ENCODE measurements at regions not wholly inside any gene's neighbourhood (a gene's known extent, or its start where the extent isn't known, plus 50 kb on each side); places are given as distances from the start of the nearest gene placed in this dataset.
"Not testable (repeated sequence)": the region's sequence is repeated elsewhere in the genome, so short reads cannot be mapped to it uniquely, and the experiment has no call there.

DNA sequence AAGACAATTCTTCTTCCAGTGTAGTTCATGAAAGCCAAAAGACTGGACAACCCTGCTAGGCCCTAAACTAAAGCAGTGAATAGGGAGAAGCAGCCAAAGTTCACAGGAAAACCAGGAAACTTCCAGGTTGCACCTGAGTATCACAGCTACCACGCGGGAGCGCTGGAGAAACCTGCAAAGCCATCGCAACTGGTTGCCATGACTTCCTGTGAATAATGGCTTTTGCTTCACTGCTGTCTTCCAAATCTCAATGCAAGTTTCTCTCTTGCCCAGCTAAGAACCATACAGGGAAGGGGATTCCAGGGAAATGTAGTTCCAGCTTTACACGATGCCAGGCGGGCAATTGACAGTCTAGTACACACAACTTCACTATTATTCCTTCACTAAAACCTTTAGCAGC is 114.1 kb downstream of the GXYLT1 start:
- no peak for DNase-seq
- Mint-ChIP-seq H3K4me1 (no peaks in the 10 kb centered on the region), H3K9me3 (no peaks in the 10 kb centered on the region), H3K36me3 (ENCODE audit: low read depth) (no peaks in the 10 kb centered on the region), H3K4me3 (no peak overlapping the region), H3K27ac (no peak overlapping the region), H3K27me3 (peaks cover 2% of the 10 kb centered on the region)
- intact Hi-C loops (cut with micrococcal nuclease), result no loop called here

DNA sequence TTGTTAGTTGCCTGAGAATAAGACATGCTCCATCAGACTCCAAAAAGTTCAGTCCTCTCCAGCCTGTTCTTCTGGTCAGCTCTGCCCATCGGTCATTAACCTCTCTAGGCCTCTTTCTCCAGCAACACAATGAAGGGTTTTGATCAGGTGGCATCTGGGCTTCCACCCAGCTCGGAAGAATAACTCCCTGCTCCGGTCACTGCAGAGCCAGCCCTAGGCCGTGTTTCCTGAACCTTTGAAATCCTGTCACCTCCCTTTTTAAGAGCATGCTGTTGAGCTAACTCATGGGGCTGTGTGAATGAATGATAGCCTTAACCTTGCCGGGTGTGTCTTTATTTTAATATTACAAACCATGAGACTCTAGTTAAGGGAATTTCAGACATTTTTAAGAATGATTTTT is 117.1 kb downstream of the GXYLT1 start:
- no peak for DNase-seq
- Mint-ChIP-seq H3K27me3 (no peaks in the 10 kb centered on the region), H3K27ac (no peak overlapping the region), H3K36me3 (ENCODE audit: low read depth) (no peaks in the 10 kb centered on the region), H3K9me3 (no peaks in the 10 kb centered on the region), H3K4me3 (no peak overlapping the region), H3K4me1 (peaks cover 3% of the 10 kb centered on the region)
- intact Hi-C loops (cut with micrococcal nuclease), result no loop called here

DNA sequence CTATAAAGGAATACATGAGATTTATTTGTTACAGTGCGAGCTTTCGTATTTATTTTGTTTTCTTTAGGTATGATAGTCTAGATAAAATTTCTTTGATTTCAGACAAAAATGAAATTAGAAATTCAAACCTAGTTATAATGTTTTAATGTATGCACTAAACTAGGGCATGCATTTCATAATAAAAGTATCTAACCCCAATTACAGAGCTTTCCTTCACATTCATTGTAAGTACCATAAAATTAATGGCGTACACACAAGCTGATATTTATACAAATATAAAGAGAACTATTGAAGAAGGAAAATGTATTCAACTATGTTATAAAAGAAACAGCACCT is 120.2 kb downstream of the GXYLT1 start:
- no peak overlapping the region for H3K27ac Mint-ChIP-seq
- peak overlapping the region; percentile 59 for H3K4me3 Mint-ChIP-seq
- no peaks in the 10 kb centered on the region for H3K27me3 Mint-ChIP-seq
- no peaks in the 10 kb centered on the region for H3K9me3 Mint-ChIP-seq
- no peaks in the 10 kb centered on the region for H3K36me3 Mint-ChIP-seq (ENCODE audit: low read depth)
- DNase-seq, result no peak
- H3K4me1 Mint-ChIP-seq, result peaks cover 3% of the 10 kb centered on the region
- intact Hi-C loops (cut with micrococcal nuclease), result loop anchor here (5.0 kb wide), 2 partner anchors 762 to 1077 kb away; no protein-coding TSS in a partner anchor

DNA sequence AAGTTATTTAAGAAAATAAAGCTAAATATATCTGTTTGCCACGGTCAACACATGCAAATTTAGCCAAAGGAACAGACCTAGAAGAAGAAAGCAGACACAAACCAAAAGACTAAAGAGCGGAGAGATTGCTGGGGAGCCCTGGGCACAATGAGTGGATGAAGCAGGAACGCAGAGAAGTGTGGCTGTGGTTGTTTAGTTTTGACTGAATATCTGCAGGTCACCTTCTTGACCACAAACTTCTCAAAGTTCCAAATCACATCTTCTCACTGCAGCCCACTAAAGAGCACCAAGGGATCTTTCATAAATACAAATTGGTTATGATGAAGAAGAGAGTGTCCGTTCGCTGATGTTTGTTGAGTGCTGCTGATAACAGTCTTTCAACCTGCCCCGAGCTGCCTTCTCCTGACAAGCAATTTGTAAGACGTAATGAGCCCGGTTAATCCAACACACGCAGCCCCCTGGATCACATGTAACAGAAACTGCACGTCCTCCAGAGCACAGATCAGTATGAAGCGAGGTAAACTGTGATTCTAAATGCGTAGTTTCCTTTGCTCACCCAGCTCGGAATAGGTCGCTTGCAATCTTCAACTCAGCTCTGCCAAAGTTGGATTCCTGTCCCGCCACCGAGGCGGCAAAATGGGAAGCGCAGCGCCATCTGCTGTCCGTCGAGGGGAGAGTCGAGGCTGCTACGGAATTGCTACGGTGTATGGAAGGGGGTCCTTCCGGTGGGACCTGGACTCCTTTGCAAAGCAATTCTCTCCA is 120.8 kb downstream of the GXYLT1 start:
- peaks cover 3% of the 10 kb centered on the region for H3K4me1 Mint-ChIP-seq
- no peaks in the 10 kb centered on the region for H3K27me3 Mint-ChIP-seq
- DNase-seq, result peak; percentile 91
- H3K9me3 Mint-ChIP-seq, result no peaks in the 10 kb centered on the region
- intact Hi-C loops (cut with micrococcal nuclease), result loop anchor here (5.0 kb wide), 2 partner anchors 762 to 1077 kb away; no protein-coding TSS in a partner anchor
- H3K27ac Mint-ChIP-seq, result no peak overlapping the region
- peak overlapping the region; percentile 59 for H3K4me3 Mint-ChIP-seq
- H3K36me3 Mint-ChIP-seq (ENCODE audit: low read depth), result no peaks in the 10 kb centered on the region

DNA sequence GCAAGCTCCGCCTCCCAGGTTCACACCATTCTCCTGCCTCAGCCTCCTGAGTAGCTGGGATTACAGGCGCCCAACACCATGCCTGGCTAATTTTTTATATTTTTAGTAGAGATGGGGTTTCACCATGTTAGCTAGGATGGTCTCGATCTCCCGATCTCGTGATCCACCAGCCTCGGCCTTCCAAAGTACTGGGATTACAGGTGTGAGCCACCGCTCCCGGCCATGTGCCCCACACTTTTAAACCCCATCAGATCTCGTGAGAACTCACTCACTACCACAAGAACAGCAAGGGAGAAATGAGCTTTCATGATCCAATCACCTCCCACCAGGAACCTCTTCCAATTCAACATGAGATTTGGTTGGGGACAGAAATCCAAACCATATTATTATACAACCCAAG is 122.7 kb downstream of the GXYLT1 start:
- intact Hi-C loops (cut with micrococcal nuclease), result loop anchor here (5.0 kb wide), 2 partner anchors 760 to 1075 kb away; no protein-coding TSS in a partner anchor

DNA sequence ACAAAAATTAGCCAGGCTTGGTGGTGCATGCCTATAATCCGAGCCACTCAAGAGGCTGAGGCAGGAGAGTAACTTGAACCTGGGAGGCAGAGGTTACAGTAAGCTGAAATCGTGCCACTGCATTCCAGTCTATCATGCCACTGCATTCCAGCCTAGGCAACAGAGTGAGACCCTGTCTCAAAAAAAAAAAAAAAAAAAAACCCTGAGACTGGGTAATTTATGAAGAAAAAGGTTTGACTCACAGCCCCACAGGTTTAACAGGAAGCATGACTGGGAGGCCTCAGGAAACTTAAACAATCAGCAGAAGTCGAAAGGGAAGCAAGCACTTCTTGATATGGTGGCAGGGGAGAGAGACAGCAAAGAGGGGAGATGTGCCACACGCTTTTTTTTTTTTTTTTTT is 123.2 kb downstream of the GXYLT1 start:
- peaks cover 3% of the 10 kb centered on the region for H3K4me1 Mint-ChIP-seq
- H3K27me3 Mint-ChIP-seq, result peaks cover 2% of the 10 kb centered on the region
- H3K4me3 Mint-ChIP-seq, result no peak overlapping the region
- no peaks in the 10 kb centered on the region for H3K9me3 Mint-ChIP-seq
- no peak for DNase-seq
- no peak overlapping the region for H3K27ac Mint-ChIP-seq
- intact Hi-C loops (cut with micrococcal nuclease), result loop anchor here (5.0 kb wide), 2 partner anchors 759 to 1074 kb away; no protein-coding TSS in a partner anchor
- H3K36me3 Mint-ChIP-seq (ENCODE audit: low read depth), result no peaks in the 10 kb centered on the region

More for the DNA sequence above, 122.7 kb downstream of the GXYLT1 start:
- DNase-seq; H3K36me3 Mint-ChIP-seq (ENCODE audit: low read depth); H3K27ac Mint-ChIP-seq; H3K4me1 Mint-ChIP-seq; H3K9me3 Mint-ChIP-seq; H3K27me3 Mint-ChIP-seq; H3K4me3 Mint-ChIP-seq: not testable (repeated sequence)

DNA sequence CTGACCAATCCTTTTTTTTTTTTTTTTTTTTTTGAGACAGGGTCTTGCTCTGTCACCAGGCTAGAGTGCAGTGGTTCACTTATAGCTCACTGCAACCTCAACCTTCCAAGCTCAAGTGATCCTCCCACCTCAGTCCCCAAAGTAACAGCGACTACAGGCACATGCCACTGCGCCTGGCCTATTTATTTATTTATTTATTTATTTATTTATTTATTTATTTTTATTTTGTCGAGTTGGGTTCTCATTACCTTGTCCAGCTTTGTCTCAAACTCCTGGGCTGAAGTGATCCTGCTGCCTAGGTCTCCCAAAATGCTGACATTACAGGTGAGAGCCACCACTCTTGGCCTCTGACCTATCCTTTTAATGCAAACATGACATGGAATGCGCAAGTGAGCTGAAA is 124.4 kb downstream of the GXYLT1 start:
- intact Hi-C loops (cut with micrococcal nuclease), result loop anchor here (5.0 kb wide), 2 partner anchors 758 to 1073 kb away; no protein-coding TSS in a partner anchor
- H3K9me3 Mint-ChIP-seq, result no peaks in the 10 kb centered on the region
- DNase-seq, result no peak
- no peak overlapping the region for H3K27ac Mint-ChIP-seq
- no peak overlapping the region for H3K4me3 Mint-ChIP-seq
- peaks cover 3% of the 10 kb centered on the region for H3K4me1 Mint-ChIP-seq
- peaks cover 2% of the 10 kb centered on the region for H3K27me3 Mint-ChIP-seq
- H3K36me3 Mint-ChIP-seq (ENCODE audit: low read depth), result no peaks in the 10 kb centered on the region

DNA sequence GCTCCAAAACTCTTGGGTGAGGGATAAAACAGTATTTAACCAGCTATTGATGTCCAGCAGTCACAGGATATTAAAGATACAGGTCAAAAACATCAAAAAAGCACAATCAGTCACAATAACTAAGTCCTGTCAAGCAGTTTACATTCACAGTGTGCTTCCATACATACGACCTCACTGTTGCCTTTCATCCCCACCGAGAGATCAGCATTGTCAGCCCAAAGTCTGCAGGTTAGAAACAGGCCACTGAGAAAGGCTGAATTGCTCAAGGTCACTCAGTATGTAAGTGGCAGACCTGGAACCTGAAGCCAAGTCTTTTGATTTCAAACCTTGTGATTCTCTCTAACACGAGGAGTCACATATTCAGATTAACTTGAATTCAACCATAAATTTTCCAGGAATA is 124.9 kb downstream of the GXYLT1 start:
- Mint-ChIP-seq H3K9me3 (no peaks in the 10 kb centered on the region), H3K36me3 (ENCODE audit: low read depth) (no peaks in the 10 kb centered on the region), H3K4me1 (peaks cover 3% of the 10 kb centered on the region), H3K27me3 (peaks cover 2% of the 10 kb centered on the region), H3K4me3 (no peak overlapping the region), H3K27ac (no peak overlapping the region)
- no peak for DNase-seq
- intact Hi-C loops (cut with micrococcal nuclease), result loop anchor here (5.0 kb wide), 2 partner anchors 757 to 1072 kb away; no protein-coding TSS in a partner anchor

DNA sequence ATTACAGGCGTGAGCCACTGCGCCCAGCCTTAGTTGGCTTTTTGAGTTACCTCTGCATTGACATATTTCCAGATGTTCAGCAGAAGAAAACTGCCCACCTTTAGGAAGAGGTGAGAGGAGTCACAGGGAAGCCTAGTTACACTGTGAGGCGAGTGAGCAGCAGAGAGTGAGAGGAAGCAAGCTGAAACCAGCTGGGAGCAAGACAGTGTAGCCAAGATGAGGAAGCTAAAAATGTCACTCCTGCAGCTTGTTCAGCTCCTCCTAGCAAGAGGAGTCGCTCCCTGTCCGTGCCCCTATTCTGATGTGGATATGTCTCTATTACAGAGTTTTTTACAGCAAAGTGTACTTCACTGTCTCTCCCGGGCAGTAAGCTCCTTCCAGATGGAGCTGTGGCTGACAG is 127.6 kb downstream of the GXYLT1 start:
- Mint-ChIP-seq H3K4me3 (no peak overlapping the region), H3K4me1 (no peaks in the 10 kb centered on the region), H3K36me3 (ENCODE audit: low read depth) (no peaks in the 10 kb centered on the region), H3K9me3 (no peaks in the 10 kb centered on the region), H3K27ac (no peak overlapping the region), H3K27me3 (peaks cover 2% of the 10 kb centered on the region)
- intact Hi-C loops (cut with micrococcal nuclease), result no loop called here
- DNase-seq, result no peak

DNA sequence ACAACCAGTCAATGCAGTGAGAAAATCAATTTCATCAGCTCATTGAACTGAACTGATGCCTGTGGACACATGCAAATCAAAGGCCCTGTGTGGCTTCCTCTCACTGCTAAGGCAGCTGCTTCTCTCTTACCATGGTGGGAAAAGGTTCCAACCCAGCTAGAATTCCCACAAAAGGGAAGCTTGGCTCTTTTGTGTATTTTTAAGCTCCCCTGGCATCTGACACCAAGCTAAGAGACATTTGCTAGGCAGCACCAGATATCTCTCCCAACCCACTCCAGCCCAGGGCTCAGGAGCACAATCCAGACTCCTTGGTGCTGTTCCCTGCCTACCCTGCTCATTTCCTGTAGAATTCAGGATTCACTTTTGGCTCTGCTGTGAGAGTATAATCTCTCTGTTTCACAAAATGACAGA is 129.6 kb downstream of the GXYLT1 start:
- Mint-ChIP-seq H3K36me3 (ENCODE audit: low read depth) (no peaks in the 10 kb centered on the region), H3K27me3 (peaks cover 2% of the 10 kb centered on the region), H3K9me3 (no peaks in the 10 kb centered on the region), H3K4me1 (no peaks in the 10 kb centered on the region), H3K27ac (no peak overlapping the region), H3K4me3 (no peak overlapping the region)
- intact Hi-C loops (cut with micrococcal nuclease), result no loop called here
- no peak for DNase-seq

DNA sequence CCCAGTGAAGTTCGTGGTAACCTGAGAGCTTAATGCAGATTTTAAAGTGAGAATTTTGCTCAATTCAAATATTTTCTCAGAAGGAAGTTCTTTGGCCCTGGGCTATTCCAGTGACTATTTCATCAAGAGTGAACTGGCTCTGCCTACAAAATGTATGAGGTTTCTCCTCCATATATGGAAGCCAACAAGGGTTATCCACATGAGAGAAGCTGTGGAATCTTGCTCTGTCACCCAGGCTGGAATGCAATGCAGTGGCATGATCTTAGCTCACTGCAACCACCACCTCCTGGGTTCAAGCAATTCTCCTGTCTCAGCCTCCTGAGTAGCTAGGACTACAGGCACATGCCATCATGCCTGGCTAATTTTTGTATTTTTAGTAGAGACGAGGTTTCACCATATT is 132.2 kb downstream of the GXYLT1 start:
- DNase-seq, H3K9me3 Mint-ChIP-seq, H3K4me1 Mint-ChIP-seq: not testable (repeated sequence)

DNA sequence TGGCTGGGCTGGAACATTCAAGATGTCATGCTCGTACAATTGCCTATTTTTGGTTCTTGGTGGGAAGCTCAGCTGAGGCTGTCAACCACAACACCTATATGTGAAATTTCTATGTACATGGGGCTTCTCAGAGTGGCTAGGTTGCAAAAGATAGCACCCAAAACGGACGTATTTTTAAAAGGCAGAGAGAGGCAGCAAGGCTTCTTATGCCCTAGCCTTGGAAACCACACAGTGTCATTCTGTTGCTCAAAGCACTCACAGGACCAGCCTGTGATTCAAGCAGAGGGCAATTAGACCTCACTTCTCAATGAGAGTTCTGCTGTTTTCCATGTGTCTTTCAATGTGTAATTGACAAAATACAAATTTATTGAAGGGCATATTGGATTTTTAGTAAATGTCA is 134.0 kb downstream of the GXYLT1 start:
- intact Hi-C loops (cut with micrococcal nuclease), result no loop called here
- Mint-ChIP-seq H3K4me1 (no peaks in the 10 kb centered on the region), H3K27me3 (no peaks in the 10 kb centered on the region), H3K27ac (no peak overlapping the region), H3K36me3 (ENCODE audit: low read depth) (no peaks in the 10 kb centered on the region), H3K4me3 (no peak overlapping the region), H3K9me3 (no peaks in the 10 kb centered on the region)
- DNase-seq, result no peak

More for the DNA sequence above, 132.2 kb downstream of the GXYLT1 start:
- H3K4me3 Mint-ChIP-seq; H3K27ac Mint-ChIP-seq; H3K27me3 Mint-ChIP-seq; H3K36me3 Mint-ChIP-seq (ENCODE audit: low read depth); intact Hi-C loops (cut with micrococcal nuclease): not testable (repeated sequence)

DNA sequence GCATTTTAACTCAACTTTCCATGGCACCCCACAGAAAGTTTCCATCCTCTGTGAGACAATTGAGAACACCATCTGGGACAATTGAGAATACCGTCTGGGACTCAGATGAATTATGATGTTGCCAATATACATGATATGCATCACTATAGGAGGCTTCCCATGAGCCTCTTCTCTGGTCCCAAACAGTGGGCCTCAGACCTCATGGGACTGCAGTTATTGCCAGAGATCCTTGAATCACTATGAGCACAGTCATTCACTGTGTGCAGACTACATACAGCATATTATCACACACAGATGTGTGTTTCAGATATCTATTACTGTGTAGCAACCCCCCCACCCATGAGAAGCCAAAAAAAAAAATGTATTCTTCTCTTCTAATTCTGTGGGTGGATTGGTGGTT is 134.4 kb downstream of the GXYLT1 start:
- Mint-ChIP-seq H3K9me3 (no peaks in the 10 kb centered on the region), H3K4me3 (no peak overlapping the region), H3K27me3 (no peaks in the 10 kb centered on the region), H3K27ac (no peak overlapping the region), H3K4me1 (no peaks in the 10 kb centered on the region), H3K36me3 (ENCODE audit: low read depth) (no peaks in the 10 kb centered on the region)
- intact Hi-C loops (cut with micrococcal nuclease), result no loop called here
- no peak for DNase-seq

DNA sequence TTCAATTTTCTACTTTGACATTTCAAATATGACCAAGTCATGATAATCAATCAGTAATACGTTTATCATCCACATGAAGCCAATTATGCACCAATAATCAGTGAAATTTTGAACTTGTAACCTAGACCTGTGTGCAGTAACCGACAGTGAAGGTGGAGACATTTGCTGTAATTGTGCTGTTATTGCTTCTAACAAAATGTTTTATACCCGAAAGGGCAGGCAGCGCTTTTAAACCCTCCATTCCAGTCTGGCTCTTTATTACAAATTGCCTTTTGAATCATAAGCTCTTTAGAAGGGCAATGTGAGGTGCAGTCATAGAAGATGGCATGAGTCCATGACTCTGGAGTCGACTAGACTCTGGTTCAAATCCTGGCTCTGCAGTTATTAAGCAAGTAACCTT is 135.7 kb downstream of the GXYLT1 start:
- no peaks in the 10 kb centered on the region for H3K27me3 Mint-ChIP-seq
- no peak overlapping the region for H3K27ac Mint-ChIP-seq
- no peak overlapping the region for H3K4me3 Mint-ChIP-seq
- H3K9me3 Mint-ChIP-seq, result no peaks in the 10 kb centered on the region
- intact Hi-C loops (cut with micrococcal nuclease), result no loop called here
- no peak for DNase-seq
- H3K36me3 Mint-ChIP-seq (ENCODE audit: low read depth), result no peaks in the 10 kb centered on the region
- H3K4me1 Mint-ChIP-seq, result no peaks in the 10 kb centered on the region

DNA sequence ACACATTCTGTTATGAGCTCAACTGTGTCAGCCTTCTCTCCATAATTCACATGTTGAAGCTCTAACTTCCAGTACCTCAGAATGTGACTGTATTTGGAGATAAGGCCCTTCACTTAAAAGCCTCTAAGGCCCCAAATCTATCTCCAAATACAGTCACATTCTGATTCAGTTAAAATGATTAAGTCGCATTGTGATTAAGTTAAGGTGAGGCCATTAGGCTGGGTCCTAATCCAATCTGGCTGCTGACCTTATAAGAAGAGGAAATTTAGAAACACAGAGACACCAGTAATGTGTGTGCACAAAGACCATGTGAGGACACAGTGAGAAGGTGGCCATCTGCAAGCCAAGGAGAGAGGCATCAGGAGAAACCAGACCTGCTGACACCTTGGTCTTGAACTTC is 141.6 kb downstream of the GXYLT1 start:
- intact Hi-C loops (cut with micrococcal nuclease), result no loop called here
- no peak overlapping the region for H3K27ac Mint-ChIP-seq
- H3K27me3 Mint-ChIP-seq, result no peaks in the 10 kb centered on the region
- no peak overlapping the region for H3K4me3 Mint-ChIP-seq
- no peaks in the 10 kb centered on the region for H3K36me3 Mint-ChIP-seq (ENCODE audit: low read depth)
- DNase-seq, result no peak
- no peaks in the 10 kb centered on the region for H3K9me3 Mint-ChIP-seq
- no peaks in the 10 kb centered on the region for H3K4me1 Mint-ChIP-seq

All from activated CD4-positive, alpha-beta T cell treated with anti-CD3 and anti-CD28 coated beads, Interleukin-2, amount 10 ng/mL, durations not matched to agents 24 days and 14 days (primary cell).